Kidney epithelial cell (primary cell): ENCODE measurements at regions not wholly inside any gene's neighbourhood (a gene's known extent, or its start where the extent isn't known, plus 50 kb on each side); places are given as distances from the start of the nearest gene placed in this dataset.

Experiments
- DNase-seq: peaks from one replicate; pipeline ENCODE4 v3.0.0-alpha.2; 2010; ENCODE audit warnings: low read depth
- H3K27me3 ChIP-seq: 2 replicates; pipeline ENCODE4 v1.6.0; 2011; ENCODE audit warnings: low read length; ENCODE audit not compliant: control insufficient read depth, insufficient read depth
- H3K36me3 ChIP-seq: 2 replicates; pipeline ENCODE4 v1.5.1; 2011; ENCODE audit warnings: low read length; ENCODE audit not compliant: control insufficient read depth, insufficient read depth
- H3K4me3 ChIP-seq: 2 replicates; pipeline ENCODE4 v1.5.1; 2011; ENCODE audit warnings: low read depth, mild to moderate bottlenecking, control low read depth, low read length
- CTCF ChIP-seq: IDR thresholded peaks from 2 replicates; pipeline ENCODE4 v1.5.1; 2011; ENCODE audit warnings: mild to moderate bottlenecking, moderate library complexity, low read length, control low read depth, inconsistent platforms; ENCODE audit not compliant: insufficient read depth, poor library complexity, severe bottlenecking

- peak; percentile 95 for DNase-seq
- Histone ChIP-seq H3K4me3 (no peak overlapping the region), H3K27me3 (no peaks in the 10 kb centered on the region), H3K36me3 (no peaks in the 10 kb centered on the region)
- TF ChIP-seq CTCF, result no peak
These were observed 172.8 kb upstream of the RBMS1 start for GRCh38 chr2:160666154-160667060.

GRCh38 chr2:160667811-160668210, 174.2 kb upstream of the RBMS1 start:
- DNase-seq, result no peak
- no peak overlapping the region for H3K4me3 ChIP-seq
- no peak for TF ChIP-seq CTCF
- no peaks in the 10 kb centered on the region for H3K27me3 ChIP-seq
- H3K36me3 ChIP-seq, result no peaks in the 10 kb centered on the region

- H3K4me3 ChIP-seq, result no peak overlapping the region
- DNase-seq, result no peak
- H3K27me3 ChIP-seq, result no peaks in the 10 kb centered on the region
- H3K36me3 ChIP-seq, result no peaks in the 10 kb centered on the region
- no peak for TF ChIP-seq CTCF
These were observed 177.0 kb upstream of the RBMS1 start for GRCh38 chr2:160670618-160671017.

- H3K36me3 ChIP-seq, result no peaks in the 10 kb centered on the region
- TF ChIP-seq CTCF, result no peak
- H3K27me3 ChIP-seq, result no peaks in the 10 kb centered on the region
- no peak for DNase-seq
- no peak overlapping the region for H3K4me3 ChIP-seq
These were observed 178.6 kb upstream of the RBMS1 start for GRCh38 chr2:160672211-160672610.

- no peaks in the 10 kb centered on the region for H3K36me3 ChIP-seq
- DNase-seq, result no peak
- H3K4me3 ChIP-seq, result no peak overlapping the region
- no peak for TF ChIP-seq CTCF
- no peaks in the 10 kb centered on the region for H3K27me3 ChIP-seq
These were observed 180.6 kb upstream of the RBMS1 start for GRCh38 chr2:160674146-160674750.
